Nucleus accumbens (tissue), 56 donors: ENCODE measurements at regions not wholly inside any gene's neighbourhood (a gene's known extent, or its start where the extent isn't known, plus 50 kb on each side); places are given as distances from the start of the nearest gene placed in this dataset.
A peak's percentile ranks its signal among the peaks of the same experiment; 100 is the strongest.
"Not testable (repeated sequence)": the region's sequence is repeated elsewhere in the genome, so short reads cannot be mapped to it uniquely, and the experiment has no call there.

Experiments used
- DNase-seq, 56 donors: peaks; one replicate each; lab custom pipeline; 2025; lab: John Stamatoyannopoulos, UW

DNA sequence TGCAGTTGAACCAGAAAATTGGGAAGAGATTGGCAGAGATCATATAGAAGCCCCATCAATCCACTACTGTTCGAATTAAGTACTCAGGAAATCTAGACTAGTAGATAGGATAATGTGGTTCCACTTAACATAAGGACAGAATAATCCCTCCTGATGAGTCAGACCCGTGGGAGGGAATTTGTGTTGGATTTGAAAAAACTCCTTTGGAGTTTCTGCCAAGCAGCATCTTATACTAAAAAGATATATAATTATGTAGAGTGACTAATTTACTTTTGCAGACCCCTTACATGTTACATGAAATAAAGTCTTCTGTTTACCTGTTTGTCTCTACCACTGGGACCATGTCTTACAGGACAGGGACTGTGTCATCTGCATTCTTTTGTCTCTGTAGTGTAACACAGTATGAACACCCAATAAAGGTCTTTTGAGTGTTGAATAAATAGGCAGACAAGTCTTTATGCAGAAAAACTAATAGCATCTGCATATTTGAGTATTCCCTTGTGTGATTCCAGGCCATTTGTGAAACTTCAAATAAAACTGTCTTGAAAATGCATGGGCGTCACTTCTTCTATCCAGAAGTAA lies 122.6 kb upstream of the DNAJC10 start:
- peak in 3 of 56 donors; percentile 1 to 25 (median 21) for DNase-seq

DNA sequence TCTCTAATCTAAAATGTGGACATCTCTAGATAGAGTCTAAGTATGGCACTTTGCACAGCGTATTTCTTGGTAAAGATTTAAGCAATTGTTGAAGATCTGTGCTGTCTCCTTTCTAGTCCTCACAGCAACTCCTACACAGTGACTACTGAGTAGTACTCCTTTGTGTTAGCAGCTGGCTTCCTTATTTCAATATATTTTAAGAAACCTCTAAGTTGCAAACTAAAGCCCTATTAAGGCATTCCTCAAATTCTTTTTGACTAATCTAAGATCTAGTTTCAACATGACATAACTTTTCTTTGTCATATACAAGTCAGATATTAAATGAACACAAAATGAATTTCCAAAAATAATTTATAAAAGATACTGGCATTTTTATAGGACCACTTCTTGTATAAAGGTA lies 121.8 kb upstream of the DNAJC10 start:
- no peak for DNase-seq

DNA sequence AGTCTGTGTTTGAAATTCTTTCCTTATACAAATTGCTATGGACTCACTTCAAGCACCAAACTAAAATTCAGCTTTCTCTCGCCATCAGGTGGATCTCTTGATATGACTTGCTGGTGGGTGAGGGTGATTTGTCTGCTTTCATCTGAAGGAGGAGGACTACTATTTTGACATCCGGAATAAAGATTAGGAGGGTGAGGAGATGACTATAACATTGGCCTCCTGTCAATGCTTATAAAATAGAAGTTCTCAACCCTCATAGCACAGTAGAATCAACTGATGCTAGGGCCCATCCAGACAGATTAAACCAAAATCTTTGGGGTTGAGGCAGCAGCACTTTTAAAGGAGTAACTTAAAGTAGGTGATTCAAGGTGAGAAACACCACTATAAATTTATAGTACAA lies 120.4 kb upstream of the DNAJC10 start:
- DNase-seq, result no peak

DNA sequence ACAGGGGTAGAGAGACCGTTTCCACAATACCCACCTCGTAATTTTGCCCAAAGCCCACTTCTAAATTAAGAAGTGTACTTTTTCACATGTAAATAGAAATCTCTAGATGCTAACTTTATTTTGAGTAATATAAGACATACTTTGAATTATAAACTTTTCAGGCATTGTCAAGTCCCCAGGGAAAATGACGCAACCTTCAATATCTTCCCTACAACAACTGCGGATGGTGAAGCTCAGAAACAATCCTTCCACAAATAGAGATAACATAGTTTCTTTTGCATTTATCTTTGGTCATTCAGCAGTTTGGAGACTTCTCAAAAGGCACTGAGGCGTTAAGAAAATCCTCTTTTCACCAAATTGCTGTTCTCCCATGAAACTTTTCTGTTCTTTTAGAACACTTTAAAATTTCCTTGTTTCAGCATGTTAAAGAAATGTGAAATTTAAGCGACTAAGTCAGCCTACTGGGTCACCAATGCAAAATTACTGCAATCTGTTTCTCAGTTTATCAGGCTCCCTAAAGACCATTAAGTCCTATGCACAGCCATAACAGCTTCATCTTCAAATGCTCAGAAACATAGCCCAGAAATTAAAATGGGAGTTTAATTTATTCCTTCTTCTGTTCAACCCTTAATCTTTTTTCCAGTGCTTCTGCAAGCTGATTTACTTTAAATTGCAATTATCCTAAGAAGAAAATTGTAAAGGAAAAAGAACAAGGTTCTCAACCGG lies 118.3 kb upstream of the DNAJC10 start:
- no peak for DNase-seq

DNA sequence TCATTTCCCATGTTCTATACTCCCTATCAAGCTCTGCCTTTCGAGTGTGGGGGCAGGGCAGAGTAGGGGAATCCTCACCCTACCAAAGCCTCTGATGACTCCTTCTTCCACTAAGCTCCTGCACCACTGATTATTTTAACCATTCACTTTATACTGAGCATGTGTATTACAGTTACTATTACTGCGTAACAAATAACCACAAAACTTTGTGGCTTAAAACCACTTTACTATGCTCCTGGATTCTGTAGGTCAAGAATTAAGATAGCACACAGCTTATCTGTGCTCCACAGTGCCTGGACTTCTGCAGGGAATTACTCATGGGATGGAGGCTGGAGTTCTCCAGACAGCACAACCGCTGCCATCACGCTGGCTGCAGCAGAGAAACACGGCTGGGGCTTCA lies 117.4 kb upstream of the DNAJC10 start:
- no peak for DNase-seq

DNA sequence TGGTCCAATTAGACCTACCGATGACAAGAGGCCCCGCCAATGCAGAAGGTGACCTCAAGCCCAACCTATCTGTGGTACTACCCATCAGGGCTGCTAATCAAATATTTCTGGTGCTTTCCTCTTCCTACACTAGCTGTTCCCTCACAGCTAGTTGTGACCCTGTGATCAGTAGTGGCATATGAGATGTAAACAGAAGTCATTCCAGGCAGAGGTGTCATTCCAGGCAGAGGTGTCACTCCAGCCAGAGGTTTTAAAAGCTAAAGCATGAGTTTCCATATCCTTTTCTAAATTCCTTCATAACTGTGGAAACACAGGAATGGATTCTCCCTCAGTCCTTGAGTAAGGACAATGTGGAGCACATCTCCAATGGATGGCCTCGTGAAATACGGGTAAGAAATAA lies 110.9 kb upstream of the DNAJC10 start:
- no peak for DNase-seq

DNA sequence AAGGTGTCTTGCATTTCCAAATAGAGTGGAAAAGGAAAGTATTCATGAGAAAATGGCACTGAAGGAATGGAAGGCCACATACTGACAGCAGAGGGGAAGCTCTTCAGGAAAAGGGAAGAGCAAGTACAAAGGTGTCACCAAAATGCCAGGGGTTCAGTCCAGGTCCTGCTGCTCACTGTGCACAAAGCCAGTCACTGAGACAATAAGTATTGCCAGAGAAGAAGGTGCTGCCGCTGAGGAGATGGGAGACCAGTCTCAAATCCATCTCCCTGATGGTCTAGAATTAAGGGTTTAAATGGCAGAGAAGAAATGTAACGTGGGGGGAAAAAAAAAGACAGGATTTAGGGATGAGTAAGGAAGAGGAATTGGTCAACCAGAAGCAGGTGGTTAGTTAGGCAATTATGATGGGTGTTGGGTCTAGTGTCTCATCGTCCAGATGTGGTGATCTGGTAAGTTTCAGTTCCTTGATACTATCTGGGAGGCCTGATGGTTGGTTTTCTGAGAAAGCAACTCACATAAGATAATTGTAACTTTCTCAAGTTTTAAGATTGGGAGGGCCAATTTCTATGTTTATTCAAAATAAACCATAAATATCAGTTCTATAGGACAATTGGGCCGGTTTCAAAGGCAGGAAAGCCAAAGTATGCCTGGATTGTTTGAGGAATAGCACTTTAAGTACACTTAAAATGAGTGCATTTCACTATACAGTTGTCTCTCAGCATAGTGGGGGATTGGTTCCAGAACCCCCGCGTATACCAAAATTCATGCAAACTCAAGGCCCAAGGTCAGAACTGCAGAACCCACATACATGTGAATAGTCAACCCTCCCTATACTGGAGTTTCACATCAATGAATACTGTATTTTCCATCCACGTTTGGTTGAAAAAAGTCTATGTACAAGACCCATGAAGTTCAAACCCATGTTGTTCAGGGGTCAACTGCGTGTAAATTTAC lies 109.1 kb upstream of the DNAJC10 start:
- no peak for DNase-seq

DNA sequence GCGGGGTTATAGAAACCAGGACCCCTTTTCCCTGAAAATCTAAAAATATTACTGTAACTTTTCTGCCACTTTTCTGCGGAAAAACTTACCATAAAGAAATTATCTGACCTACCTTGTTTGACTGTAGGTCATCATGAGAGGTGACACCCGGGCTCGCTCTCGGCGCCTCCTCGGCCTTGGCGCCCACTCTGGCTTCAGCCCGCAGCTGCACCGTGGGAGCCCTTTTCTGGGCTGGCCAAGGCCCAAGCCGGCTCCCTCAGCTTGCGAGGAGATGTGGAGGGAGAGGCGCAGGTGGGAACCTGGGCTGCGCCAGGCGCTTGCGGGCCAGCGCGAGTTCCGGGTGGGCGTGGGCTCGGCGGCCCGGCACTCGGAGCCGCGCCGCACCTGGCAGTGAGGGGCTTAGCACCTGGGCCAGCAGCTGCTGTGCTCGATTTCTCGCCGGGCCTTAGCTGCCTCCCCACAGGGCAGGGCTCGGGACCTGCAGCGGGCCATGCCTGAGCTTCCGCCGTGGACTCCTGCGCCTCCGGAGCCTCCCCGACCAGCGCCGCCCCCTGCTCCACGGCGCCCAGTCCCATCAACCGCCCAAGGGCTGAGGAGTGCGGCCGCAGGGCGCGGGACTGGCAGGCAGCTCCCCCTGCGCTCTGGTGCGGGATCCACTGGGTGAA lies 107.7 kb upstream of the DNAJC10 start:
- DNase-seq, result no peak

DNA sequence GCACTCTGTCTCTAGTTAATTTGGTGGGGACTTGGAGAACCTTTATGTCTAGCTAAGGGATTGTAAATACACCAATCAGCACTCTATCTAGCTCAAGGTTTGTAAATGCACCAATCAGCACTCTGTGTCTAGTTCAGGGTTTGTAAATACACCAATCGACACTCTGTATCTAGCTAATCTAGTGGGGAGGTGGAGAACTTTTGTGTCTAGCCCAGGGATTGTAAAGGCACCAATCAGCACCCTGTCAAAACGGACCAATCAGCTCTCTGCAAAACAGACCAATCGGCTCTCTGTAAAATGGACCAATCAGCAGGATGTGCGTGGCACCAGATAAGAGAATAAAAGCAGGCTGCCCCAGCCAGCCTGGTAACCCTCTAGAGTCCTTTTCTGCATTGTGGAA lies 107.1 kb upstream of the DNAJC10 start:
- not testable (repeated sequence) for DNase-seq

DNA sequence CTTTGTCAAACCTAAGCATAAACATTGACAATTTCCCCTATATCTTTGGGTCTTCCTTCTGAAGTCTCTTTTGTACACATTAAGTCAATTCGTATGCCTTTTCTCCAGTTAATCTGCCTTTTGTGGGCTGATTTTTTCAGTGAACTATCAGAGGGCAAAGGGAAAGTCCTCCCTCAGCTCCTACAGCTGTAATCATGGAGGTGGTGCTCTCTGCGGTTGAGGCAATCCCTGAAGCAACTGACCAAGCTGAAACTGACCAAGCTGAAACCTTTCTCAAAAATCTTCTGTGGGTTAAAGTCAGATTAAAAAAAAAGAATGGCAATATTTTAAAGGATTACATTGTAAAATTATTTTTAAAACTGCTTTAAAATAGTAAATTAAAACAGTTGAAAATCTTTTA lies 105.8 kb upstream of the DNAJC10 start:
- DNase-seq, result no peak

DNA sequence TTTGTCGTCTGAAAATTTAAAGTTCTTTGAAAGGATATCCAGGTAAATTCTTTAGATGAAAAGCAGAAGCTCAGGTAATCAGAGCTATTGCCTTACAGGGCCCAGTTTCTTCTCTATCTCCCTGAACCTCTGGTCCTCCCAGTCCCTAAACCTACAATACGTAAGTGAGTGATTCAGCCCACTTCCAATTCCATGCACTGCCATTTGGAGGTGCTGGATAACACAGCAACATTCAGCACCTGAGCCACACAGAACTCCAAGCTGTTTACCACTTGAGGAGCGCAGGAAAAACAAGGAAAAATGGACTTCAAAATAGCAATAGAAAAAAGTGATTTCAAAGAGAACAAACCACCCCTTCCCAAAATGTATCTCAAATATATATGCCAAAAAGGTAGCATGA lies 105.0 kb upstream of the DNAJC10 start:
- no peak for DNase-seq

DNA sequence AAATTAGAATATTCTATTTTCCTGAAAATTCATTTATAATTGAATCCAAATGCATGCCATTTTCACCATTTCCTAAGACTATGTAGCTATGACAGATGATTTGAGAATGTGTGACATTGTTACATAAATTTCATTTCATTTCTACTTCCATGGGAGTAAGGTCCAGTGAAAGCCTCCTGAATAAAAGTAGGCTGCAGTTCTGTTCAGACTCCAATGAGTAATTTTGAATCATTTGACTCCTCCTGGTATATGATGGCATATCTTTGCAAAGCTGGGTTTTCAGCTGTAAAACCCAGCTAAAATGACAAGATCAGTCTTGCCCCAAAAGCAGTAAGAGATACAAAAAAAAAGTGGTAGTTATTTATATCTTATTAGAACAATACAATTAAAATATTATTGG lies 101.0 kb upstream of the DNAJC10 start:
- no peak for DNase-seq

DNA sequence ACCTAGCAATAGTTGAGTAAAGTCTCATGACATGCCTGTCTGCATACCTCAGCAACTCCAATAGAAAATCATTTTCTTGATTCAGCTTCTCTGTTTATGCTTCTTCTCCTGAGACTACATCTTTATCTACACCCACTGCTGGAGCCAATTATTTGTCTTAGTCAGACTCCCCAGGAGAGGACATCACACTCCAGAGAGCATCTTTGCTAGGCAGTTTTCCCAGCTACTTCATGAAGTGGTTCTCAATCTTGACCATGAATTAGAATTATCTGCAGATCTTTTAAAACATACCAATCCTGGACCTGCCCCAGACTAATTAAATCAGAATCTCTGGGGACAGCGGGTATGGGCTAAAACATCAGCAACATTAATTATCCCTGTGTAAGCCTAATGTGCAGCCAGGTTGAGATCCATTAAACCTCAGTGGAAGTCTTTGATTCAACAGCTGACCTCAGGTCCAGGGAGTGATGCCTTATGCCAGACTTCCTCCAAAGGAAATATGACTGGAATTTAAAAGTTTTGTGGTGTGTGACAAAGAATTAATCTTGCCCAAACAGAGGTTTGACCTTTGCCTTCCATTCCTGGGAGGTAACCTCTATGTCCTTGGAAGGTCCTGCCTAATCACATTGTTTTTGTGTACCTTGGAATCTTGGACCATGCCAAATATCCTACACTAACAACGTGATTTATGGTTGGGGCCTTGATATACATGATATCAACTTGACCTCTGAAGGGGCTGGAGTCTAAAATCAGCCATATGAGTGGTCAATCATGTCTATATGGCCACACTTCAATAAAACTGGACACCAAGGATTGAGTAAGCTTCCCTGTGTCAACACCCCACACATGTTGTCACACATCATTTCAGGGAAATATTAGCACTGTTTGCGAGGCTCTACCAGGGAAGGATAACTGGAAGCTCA lies 99.3 kb upstream of the DNAJC10 start:
- no peak for DNase-seq

DNA sequence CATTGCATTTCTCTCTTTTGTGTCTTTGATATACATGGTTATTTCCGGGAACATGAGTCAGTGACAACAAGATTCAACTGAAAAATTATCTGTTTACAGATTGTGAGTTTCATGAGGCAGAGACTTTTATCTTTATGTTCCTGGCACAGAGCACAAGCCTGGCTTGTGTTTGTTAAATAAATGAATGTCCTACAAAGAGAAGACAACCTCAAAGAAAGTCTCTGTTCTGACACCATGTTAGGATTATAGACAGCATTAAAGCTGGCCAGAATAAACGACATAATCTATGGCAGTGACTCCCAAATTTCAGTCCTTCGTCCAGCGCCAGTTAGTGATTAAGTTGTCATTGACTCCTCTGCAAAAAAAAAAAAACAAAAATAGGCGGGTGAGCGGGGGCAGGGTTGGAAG lies 97.4 kb upstream of the DNAJC10 start:
- DNase-seq, result no peak

DNA sequence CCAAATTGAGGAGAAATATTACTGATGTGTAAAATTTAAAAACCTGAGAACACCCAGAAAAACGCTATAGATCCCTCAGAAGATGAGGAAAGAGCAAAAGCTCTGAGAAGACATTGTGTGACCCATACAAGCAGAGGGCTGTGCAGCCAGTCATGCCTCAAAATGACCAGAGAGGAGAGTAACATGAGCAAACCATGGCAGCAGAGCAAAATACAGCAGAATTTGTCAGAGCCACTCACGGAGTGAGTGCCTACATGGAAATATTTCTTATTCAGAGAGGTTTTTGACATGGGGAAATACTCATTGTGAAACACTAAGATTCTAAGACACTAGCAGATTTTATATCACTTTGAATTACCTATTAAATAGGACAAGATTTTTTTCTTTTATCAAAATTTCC lies 96.8 kb upstream of the DNAJC10 start:
- DNase-seq, result no peak

DNA sequence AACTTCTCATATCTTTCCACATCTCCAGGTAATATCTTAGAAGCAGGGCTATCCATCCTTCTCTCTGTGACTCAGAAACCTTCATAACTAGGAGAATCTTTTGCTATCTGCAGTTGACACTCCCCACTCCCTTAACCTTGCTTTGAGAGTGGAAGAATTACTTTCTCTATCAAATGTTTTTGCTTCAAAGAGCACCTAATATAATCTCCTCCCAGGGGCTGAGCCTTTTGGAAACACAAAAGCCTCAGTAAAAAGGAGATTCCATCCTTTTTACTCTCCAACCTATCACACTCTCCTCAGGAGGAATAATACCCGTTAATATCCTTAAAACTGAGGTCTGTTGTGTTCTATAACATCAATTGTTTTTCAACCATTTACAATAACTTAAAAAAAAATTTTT lies 94.9 kb upstream of the DNAJC10 start:
- no peak for DNase-seq

DNA sequence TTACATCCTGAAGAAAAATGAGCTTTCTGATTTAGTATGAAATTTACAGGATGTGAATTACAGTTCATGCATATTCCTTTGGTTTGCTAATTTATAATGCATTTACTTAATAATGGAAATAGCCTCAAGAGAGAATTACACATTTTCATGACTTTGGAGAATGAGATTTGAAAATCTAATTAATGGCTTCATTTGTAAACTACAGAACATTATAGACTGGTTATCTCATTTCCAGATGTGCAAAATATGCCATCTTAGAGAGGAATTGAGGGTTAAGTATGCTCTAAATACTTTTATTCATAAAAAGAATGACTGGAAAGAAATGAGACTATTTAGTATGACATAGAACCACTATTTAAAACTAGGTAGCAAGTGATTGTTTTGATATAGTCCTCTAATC lies 94.2 kb upstream of the DNAJC10 start:
- no peak for DNase-seq

DNA sequence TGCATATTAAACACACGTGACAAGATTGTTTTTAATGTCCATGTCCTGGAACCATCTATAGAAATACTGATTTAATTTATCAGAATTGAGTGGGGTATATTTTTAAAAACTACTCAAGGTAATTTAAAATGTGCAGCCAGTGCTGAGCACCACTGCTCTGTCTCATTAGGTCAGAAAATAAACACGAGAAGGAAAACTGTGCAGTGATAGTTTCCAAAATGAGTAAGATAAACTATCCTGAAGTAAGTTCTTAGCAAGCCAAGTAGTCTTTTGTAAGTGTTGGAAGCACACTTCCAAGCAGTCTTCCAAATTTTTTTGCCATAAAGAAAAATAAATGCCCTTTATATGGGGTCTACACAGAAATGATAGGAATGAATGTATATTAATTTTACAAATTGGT lies 93.8 kb upstream of the DNAJC10 start:
- no peak for DNase-seq

DNA sequence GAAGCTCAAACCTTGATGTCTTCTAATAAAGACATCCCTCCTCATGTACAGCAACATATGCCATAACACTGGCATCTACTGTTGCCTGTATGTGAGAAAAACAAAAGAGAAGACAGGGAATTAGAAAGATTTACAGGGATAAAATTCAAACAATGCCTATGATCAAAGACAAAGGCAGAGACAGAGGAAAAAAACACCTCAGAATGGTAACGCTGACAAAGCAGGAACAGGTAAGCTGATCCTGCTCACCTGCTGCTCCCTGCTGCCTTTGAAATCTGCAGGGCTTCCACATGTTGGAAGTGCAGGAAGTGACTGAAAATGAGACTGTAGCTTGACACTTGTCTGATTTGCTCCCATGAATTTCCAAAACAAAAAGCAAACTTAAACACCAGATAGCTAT lies 90.2 kb upstream of the DNAJC10 start:
- no peak for DNase-seq

DNA sequence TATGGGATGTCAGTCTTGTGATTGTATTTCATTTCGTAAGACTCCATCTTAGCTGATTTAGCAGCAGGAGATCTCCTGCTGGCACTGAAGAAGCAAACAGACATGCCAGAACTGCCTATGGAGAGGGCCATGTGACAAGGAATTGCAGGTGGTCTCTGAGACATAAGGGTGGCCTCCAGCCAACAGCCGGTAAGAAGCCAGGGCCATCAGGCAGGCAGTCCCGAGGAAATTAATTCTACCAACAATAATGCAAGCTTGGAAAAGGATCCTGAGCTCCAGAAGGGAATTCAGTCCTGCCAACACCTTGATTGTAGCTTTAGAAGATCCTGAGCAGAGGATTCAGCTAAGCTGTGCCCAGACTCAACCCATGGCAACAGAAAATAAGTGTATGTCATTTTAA lies 87.1 kb upstream of the DNAJC10 start:
- no peak for DNase-seq
